Ramos (cell line): ENCODE measurements at regions not wholly inside any gene's neighbourhood (a gene's known extent, or its start where the extent isn't known, plus 50 kb on each side); places are given as distances from the start of the nearest gene placed in this dataset.

Experiments used
- in situ Hi-C: fragments of 300-500 bp; cut with MboI; formaldehyde crosslinking; loops from one replicate; pipeline ENCODE4 v1.14.3; 2022; ENCODE audit warnings: low sequenced_read_pairs; ENCODE audit not compliant: unreplicated experiment

DNA sequence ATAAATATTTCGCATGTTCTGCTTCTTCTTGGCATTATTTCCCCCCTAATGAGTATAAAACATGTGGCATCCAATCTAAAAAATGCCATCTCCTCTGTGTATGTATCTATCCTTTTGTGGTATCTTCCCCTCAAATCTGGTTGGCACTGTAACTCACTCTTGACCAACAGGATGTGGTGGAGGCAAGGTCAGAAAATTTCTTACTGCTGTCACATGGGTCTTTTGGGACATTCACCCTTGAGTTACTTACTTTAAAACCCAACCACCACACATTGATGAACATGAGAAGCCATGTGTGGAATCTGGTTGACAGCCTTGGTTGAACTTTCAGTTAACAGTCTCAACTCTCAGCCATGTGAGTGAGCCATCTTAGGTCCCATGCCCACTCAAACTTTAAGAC is 516.9 kb downstream of the SLC16A7 start:
- in situ Hi-C loops: no loop called here

GRCh38 chr12:60114169-60114568 is 518.3 kb downstream of the SLC16A7 start:
- in situ Hi-C loops: no loop called here

DNA sequence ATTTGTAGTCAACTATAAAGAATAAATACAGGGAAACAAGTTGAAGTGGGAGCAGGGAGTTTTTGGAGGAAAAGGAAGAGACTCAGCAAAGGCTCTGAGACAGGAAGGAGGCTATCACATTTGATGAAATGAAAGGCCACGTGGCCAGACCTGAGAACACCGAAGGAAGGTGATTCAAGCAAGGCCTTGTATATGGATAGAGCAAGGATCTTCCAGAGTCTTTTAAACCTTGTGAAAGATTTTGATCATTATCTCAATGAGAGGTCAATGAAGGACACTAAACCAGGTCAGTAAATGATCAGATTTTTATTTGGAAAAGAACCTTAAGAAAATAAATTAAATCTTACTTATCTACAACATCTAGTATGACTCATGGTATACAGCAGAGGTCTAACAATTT is 523.5 kb downstream of the SLC16A7 start:
- in situ Hi-C loops: no loop called here

DNA sequence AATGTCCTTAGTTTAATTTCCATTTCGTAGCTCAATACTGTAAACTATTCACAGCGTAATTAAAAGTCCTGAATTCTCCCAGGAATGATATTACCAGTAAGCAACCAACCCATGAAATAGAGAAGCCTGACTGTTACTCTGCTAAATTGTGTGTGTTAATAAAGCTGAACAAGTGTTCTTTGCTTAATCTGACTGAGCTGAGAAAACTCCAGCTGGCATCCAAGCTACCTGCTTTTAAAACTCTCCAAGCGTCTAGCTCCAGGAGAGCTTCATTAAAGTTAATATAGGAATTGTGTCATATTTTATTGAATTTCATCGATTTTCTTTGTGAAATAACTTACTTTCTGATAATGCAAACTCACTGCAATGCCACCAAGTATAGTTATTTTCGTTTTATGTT is 524.4 kb downstream of the SLC16A7 start:
- in situ Hi-C loops: no loop called here

DNA sequence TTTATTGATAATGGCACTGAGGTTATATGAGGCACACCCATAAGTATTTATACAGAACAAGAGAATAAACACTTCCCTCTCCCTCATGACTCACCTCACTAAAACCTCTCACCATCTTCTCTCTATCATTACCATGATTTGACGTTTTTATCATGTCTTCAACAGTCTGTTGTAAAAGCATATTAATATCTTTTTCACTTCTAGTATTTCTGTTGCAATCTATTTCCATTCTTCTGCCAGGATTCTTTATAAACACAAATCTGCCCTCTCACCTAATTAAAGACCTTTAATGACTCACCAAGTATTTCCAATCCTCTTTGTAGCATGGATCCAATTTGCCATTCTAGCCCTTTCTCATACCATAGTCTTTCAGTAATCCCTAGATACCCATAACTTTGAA is 527.7 kb downstream of the SLC16A7 start:
- in situ Hi-C loops: no loop called here

DNA sequence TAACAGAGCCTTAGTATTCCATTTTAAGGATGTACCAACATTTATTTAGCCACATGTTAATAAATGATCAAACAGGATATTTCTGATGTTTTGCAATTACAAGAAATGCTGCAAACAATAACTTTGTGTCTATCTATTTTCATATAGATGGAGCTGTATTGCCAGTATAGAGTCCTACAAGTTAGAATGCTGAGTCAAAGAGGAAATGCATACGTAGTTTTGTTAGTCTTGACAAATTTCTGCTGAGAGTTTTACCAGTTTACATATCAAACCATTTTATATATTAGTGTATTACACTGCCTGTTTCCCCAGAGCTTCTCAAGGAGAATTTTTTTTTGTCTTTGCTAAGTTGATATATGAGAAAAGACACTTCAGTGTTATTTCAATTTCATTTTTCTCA is 541.7 kb downstream of the SLC16A7 start:
- in situ Hi-C loops: no loop called here

GRCh38 chr12:60138526-60138925 is 542.7 kb downstream of the SLC16A7 start:
- in situ Hi-C loops: no loop called here

- in situ Hi-C loops: no loop called here
These were observed 548.6 kb downstream of the SLC16A7 start for GRCh38 chr12:60144395-60144794.

GRCh38 chr12:60148109-60148508 is 552.3 kb downstream of the SLC16A7 start:
- in situ Hi-C loops: no loop called here

GRCh38 chr12:60148831-60149230 is 553.0 kb downstream of the SLC16A7 start:
- in situ Hi-C loops: no loop called here

DNA sequence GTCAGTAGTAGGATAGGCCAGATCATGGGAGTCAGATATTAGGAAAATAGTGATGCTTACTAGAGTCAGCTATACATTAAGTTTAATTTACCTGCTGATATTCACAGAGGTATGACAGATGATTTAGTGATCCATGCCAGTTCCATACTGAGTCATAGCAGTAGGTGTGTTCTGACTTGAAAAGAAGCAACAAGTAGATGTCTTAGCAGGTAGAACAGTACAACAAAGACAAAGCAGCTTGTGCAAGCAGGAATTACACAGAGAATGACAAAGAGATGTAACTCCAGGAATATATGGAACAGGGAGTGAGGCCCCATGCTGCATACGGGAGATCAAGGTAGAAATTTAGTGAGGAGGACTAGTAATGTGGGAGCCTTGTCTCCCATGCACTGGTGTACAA is 556.9 kb downstream of the SLC16A7 start:
- in situ Hi-C loops: no loop called here

- in situ Hi-C loops: no loop called here
These were observed 563.9 kb downstream of the SLC16A7 start for GRCh38 chr12:60159761-60160160.

DNA sequence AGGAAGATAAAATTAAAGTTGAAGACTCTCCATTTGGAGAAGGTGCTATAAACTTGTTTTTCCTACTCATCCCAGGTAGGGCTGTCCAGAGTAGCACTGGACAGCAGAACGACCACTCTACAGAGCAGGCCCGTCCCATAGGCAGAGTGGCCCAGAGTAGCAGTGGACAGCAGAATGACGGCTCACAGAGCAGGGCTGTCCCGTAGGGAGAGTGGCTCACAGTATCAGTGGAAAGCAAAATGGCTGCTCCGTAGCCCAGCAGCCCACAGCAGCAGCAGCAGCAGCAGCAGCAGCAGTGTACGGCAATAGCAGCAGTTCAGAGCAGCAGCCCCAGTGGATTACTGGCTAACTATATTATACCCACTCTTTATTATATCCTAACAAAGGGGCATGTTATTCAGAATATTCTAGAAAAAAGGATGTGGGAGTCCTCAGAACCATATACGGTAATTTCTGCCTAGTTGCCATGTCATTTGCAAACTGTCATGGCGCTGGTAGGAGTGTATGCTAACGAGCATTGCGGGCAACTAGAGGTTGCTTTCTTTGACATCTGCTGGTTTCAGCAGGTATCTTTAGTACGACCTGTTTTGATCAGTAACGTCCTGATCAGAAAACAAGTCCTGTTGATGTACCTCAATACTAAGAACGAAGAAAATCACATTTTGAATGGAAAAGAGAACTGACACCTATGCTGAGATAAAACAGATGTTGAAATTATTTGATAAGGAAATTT is 567.3 kb downstream of the SLC16A7 start:
- in situ Hi-C loops: no loop called here

- in situ Hi-C loops: no loop called here
These were observed 570.0 kb downstream of the SLC16A7 start for GRCh38 chr12:60165781-60166180.

- in situ Hi-C loops: no loop called here
These were observed 572.6 kb downstream of the SLC16A7 start for GRCh38 chr12:60168441-60168840.

GRCh38 chr12:60169904-60170303 is 574.1 kb downstream of the SLC16A7 start:
- in situ Hi-C loops: no loop called here

DNA sequence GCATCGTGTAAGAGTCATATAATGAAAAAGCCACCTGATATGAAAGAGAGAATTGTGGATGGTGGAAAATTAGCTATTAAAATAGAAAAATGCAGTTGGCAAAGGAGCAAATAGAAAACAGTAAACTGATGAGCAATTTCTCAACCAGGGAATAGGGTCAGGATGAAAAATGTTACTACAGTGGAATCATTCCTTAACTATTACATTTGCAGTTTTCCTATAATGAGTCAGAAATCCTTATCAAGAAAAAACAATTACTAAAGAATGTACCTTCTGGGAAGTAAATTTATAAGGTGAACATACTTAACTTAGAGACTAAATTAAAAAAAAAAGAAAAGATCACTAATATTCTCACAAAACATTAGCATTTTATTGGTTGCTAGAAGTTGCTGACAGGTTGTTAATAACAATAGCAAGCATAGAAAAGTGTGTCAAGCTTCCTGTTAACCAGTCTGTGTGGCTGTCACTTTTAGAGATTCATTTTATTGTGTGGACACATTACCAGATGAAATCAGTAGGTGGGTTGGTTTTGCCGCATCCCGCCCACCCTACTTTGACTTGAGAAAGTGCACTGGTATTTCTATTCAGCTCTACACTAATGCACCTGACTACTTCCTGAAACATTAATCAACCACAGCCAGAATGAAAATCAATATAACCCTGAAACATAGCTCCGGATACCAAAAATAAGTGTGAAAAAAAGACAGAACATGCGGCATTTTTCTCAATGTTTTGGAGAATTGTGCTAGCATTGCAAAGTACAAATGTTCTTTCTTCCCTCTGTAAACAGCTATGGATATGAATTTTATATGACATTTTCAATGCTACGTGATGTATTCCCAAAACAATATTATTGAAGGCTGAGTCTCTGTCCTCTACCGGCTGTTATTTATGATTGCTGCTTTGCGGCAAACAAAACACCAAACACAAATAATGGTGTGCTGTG is 576.7 kb downstream of the SLC16A7 start:
- in situ Hi-C loops: no loop called here

- in situ Hi-C loops: no loop called here
These were observed 577.7 kb downstream of the SLC16A7 start for GRCh38 chr12:60173224-60174170.

GRCh38 chr12:60174476-60174875 is 578.6 kb downstream of the SLC16A7 start:
- in situ Hi-C loops: no loop called here

GRCh38 chr12:60174941-60175340 is 579.1 kb downstream of the SLC16A7 start:
- in situ Hi-C loops: no loop called here
